ENCODE measurements at regions not wholly inside any gene's neighbourhood (a gene's known extent, or its start where the extent isn't known, plus 50 kb on each side); places are given as distances from the start of the nearest gene placed in this dataset.

GRCh38 chr2:217466805-217467204, 536.0 kb downstream of the TNS1 start:
- no peak for TF ChIP-seq POLR2A (IDR thresholded peaks at IDR 0.05)
- TF ChIP-seq, protein P1, sequence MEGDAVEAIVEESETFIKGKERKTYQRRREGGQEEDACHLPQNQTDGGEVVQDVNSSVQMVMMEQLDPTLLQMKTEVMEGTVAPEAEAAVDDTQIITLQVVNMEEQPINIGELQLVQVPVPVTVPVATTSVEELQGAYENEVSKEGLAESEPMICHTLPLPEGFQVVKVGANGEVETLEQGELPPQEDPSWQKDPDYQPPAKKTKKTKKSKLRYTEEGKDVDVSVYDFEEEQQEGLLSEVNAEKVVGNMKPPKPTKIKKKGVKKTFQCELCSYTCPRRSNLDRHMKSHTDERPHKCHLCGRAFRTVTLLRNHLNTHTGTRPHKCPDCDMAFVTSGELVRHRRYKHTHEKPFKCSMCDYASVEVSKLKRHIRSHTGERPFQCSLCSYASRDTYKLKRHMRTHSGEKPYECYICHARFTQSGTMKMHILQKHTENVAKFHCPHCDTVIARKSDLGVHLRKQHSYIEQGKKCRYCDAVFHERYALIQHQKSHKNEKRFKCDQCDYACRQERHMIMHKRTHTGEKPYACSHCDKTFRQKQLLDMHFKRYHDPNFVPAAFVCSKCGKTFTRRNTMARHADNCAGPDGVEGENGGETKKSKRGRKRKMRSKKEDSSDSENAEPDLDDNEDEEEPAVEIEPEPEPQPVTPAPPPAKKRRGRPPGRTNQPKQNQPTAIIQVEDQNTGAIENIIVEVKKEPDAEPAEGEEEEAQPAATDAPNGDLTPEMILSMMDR (IDR thresholded peaks at IDR 0.05): no peak

Measured in uterus (tissue), 2 donors.